GM18499 (cell line): ENCODE measurements at regions not wholly inside any gene's neighbourhood (a gene's known extent, or its start where the extent isn't known, plus 50 kb on each side); places are given as distances from the start of the nearest gene placed in this dataset.
"Not testable (repeated sequence)": the region's sequence is repeated elsewhere in the genome, so short reads cannot be mapped to it uniquely, and the experiment has no call there.

ENCODE experiments used
- ATAC-seq: cut with Tn5 transposase; IDR thresholded peaks from one replicate; pipeline ENCODE4 v1.9.1; 2021; ENCODE audit warnings: moderate number of reproducible peaks; ENCODE audit not compliant: insufficient read depth, unreplicated experiment

DNA sequence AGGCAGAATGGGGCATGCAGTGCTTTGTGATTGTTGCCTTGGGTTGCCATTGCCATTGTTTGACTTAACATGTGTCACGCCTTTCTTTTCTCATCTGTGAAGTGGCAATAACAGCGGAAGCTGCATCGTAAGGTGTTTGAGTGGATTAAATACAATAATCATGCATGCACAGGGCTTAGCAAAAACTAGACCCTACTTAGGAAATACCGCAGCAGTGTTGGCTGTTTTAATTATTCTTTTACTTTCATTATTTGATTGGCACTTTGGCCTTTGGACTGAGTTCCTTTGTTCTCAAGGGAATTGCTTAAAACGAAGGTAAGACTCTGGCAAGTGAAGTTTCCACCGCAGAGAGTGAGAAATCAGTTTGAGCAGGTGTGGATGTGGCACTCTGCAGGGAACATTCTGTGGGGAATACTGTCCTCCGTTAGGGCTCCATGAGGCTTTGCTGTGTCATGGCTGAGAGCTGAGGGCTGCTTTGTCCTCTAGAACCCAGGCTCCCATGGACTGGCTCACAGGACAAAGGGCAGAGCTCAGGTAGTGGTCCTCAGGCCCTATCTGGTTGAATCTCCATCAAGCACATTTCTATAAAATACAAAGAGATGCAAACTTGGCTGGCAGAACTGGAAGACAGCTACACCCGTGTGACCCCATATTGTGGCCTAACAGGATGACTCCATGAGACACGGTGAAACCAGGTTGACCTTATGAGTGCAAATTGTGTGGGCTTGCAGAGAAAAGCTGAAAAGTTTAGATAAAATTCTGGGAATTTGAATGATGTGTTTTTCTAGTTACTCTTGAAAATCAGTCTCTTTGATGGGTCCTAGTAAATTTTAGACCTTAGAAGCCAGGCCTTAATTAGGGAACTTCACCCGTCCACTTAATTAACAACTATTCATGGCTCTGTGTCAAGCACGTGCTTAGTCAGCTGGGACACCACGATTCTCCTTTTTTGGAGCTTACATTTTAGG is 407.2 kb downstream of the KCNRG start:
- no peak for ATAC-seq

DNA sequence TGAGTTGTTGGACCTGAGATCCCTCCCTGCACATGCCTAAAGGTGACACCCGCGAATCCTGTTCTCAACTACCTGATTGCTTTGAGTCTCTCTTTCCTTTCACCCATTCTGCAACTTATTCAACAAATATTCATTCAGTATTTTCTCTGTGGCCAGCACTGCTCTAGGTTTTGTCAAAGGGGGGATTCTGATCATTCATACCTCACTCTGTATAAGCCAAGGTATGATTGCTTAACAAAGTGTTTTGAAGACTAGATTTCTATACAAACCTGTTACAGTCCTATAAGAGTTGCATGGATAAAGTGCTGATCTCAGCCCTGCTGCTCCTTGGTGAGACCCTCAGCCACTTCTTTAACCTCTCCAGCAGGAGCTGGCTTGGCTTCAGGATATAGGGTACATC is 409.7 kb downstream of the KCNRG start:
- ATAC-seq, result no peak

GRCh38 chr13:50425772-50426171 is 410.5 kb downstream of the KCNRG start:
- no peak for ATAC-seq

GRCh38 chr13:50426927-50427326 is 411.7 kb downstream of the KCNRG start:
- ATAC-seq, result no peak

GRCh38 chr13:50427511-50427910 is 412.3 kb downstream of the KCNRG start:
- ATAC-seq, result not testable (repeated sequence)

GRCh38 chr13:50428183-50428877 is 413.1 kb downstream of the KCNRG start:
- no peak for ATAC-seq

DNA sequence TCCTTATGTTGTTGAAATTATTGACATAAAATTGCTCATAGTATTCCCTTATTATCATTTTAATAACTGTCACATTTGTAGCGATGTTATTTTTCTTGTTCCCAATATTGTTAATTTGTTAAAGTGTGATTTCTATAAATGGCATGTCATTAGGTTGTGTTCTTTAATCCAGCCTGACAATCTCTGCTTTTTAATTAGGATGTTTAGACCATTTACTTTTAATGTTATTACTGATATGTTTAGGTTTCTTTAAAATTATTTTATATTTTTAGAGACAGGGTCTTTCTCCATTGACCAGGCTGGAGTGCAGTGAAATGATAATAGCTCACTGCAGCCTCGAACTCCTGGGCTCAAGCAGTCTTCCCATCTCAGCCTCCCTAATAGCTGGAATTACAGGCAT is 408.5 kb downstream of the DLEU7 start:
- ATAC-seq, result no peak

- no peak for ATAC-seq
Measured at GRCh38 chr13:50437252-50437651, 406.2 kb downstream of the DLEU7 start.

DNA sequence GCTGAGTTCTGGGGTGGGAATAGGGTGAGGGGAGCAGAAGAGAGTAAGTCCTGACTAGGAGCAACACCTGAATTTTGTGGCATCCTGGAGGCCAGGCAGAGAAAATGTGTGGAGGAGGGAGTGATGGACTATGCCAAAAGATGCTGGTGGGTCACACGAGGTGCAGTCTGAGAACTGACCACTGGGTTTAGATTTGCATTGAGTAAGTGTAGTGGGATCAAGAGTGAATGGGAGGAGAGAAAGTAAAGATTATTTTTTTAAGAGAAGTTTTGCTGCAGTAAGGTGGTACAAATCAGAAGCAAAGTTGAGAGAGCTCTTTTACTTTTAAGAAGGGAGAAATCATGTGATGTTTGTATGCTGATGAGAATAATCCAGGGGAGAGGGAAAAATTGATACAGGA is 405.1 kb downstream of the DLEU7 start:
- no peak for ATAC-seq

- no peak for ATAC-seq
Measured at GRCh38 chr13:50441130-50441529, 402.4 kb downstream of the DLEU7 start.

DNA sequence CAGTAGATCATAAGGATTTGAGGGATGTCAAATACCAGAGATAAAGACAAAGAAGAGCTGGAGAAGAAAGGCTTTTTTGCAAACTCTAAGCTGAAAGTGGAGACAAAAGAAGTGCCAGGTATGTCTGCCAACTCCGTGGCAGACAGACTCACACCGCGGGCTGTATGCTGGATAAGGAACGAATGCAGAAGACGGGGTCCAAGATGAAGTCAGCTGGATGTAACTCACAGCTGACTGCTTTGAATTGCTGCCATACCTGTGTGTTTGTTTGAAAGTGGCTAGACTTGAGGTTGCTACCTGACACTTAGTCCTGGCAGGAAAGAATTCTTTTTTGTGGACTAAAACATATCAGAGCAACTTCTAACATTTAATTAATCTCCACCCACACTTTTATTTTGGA is 398.8 kb downstream of the DLEU7 start:
- no peak for ATAC-seq

DNA sequence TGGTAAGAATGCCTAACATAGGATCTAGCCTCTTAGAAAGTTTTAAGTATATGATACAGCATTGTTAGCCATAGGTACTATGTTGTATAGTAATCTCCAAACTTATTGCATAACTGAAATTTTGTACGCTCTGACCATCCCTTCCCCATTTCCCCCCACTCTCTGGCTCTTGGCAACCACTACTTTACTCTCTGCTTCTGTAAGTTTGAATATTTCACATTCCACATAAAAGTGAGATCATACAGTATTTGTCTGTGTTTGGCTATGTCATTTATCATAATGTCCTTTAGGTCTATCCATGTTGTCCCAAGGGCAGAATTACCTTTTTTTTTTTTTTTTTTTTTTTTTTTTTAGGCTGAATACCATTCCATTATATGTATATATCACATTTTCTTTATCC is 396.9 kb downstream of the DLEU7 start:
- ATAC-seq, result no peak

- ATAC-seq, result no peak
Measured at GRCh38 chr13:50448535-50448998, 394.9 kb downstream of the DLEU7 start.

DNA sequence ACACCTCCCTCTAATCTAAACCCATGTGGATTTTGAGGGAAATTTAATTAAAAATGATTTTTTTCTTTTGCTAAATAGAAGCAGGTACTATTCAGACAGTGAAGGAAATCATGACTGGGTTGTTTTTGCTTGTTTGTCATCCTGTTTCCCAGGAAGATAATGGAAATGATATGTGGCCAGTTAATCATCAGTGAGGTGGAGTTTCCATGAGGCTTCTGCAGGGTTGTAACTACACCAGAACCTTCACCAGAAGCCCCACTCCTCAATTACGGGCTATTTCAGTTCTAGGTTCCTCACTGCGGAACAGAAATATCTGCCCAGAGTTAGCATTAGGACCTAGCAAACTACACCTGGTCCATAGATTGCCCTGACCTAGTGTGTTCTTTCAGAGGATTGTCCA is 394.0 kb downstream of the DLEU7 start:
- ATAC-seq, result no peak

GRCh38 chr13:50450279-50450678 is 393.2 kb downstream of the DLEU7 start:
- ATAC-seq, result no peak

- ATAC-seq, result no peak
Measured at GRCh38 chr13:50451609-50452008, 391.9 kb downstream of the DLEU7 start.

DNA sequence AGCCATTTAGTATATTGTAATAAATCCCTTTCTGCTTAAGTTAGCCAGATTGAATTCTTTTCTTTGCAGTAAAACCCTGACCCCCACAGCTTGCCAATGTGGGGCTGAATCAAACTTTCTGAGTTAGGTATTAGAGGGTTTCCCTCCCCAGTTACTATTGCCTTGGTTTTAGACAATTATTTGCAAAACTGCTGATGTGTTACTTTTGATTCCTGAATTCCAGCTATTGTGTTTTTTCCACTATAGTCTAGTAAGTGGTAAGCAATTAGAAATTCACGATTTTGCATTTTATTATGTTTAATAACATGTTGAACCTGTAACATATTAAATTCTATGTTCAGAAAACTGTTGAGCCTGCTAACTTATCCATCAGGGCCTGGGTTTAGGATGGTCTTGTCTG is 391.5 kb downstream of the DLEU7 start:
- no peak for ATAC-seq

DNA sequence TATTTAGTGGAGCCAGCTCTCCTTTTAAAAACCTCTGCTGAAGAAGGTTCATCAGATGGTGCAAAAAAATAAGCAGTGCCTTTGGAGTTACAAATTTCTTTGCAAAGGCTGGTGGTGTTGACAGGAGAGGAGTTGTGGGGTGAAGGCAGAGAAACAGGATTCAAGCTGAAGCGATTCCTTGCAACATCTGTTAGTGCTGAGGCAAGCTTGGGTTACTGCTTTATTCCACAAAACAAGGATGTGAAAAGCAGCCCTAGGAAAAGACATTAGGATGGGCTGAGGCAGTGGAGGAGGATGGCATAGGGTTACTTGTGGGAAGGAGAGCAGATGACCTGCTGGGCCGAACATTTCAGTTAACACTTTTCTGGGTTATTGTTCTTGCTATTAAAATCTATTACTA is 390.7 kb downstream of the DLEU7 start:
- ATAC-seq, result no peak

- no peak for ATAC-seq
Measured at GRCh38 chr13:50453188-50453587, 390.3 kb downstream of the DLEU7 start.

GRCh38 chr13:50456111-50456510 is 387.4 kb downstream of the DLEU7 start:
- ATAC-seq, result no peak
